Activated naive CD4-positive, alpha-beta T cell treated with anti-CD3 and anti-CD28 coated beads, Interleukin-2, amount 50 U/mL, for 16 hours (primary cell): ENCODE measurements at regions not wholly inside any gene's neighbourhood (a gene's known extent, or its start where the extent isn't known, plus 50 kb on each side); places are given as distances from the start of the nearest gene placed in this dataset.
"Not testable (repeated sequence)": the region's sequence is repeated elsewhere in the genome, so short reads cannot be mapped to it uniquely, and the experiment has no call there.

Experiments used
- DNase-seq: peaks from one replicate; pipeline ENCODE4 v3.0.0-alpha.2; 2020

GRCh38 chr15:31606931-31607497 is 280.4 kb downstream of the KLF13 start:
- DNase-seq, result no peak

GRCh38 chr15:31607656-31608055 is 281.0 kb downstream of the KLF13 start:
- DNase-seq, result no peak

GRCh38 chr15:31609258-31609681 is 282.6 kb downstream of the KLF13 start:
- no peak for DNase-seq

GRCh38 chr15:31609906-31610305 is 283.3 kb downstream of the KLF13 start:
- DNase-seq, result no peak

- no peak for DNase-seq
These were observed 289.2 kb downstream of the KLF13 start for GRCh38 chr15:31615643-31616415.

- not testable (repeated sequence) for DNase-seq
These were observed 296.7 kb downstream of the KLF13 start for GRCh38 chr15:31623297-31623696.

- not testable (repeated sequence) for DNase-seq
These were observed 297.5 kb downstream of the KLF13 start for GRCh38 chr15:31624115-31624514.

GRCh38 chr15:31635715-31636114 is 309.1 kb downstream of the KLF13 start:
- not testable (repeated sequence) for DNase-seq

- DNase-seq, result not testable (repeated sequence)
These were observed 310.3 kb downstream of the KLF13 start for GRCh38 chr15:31636911-31637310.

- DNase-seq, result not testable (repeated sequence)
These were observed 317.3 kb downstream of the KLF13 start for GRCh38 chr15:31643955-31644354.

- DNase-seq, result not testable (repeated sequence)
These were observed 318.1 kb downstream of the KLF13 start for GRCh38 chr15:31644761-31645160.

GRCh38 chr15:31647337-31647826 is 320.7 kb downstream of the KLF13 start:
- DNase-seq, result not testable (repeated sequence)

GRCh38 chr15:31649634-31650033 is 323.0 kb downstream of the KLF13 start:
- not testable (repeated sequence) for DNase-seq

- peak; percentile 41 for DNase-seq
These were observed 323.5 kb downstream of the KLF13 start for GRCh38 chr15:31650055-31650701.

GRCh38 chr15:31656915-31657314 is 330.3 kb downstream of the KLF13 start:
- DNase-seq, result not testable (repeated sequence)

- DNase-seq, result no peak
These were observed 334.2 kb downstream of the KLF13 start for GRCh38 chr15:31660816-31661215.

GRCh38 chr15:31665732-31666131 is 339.1 kb downstream of the KLF13 start:
- DNase-seq, result not testable (repeated sequence)

- not testable (repeated sequence) for DNase-seq
These were observed 342.7 kb downstream of the KLF13 start for GRCh38 chr15:31669158-31669908.

- not testable (repeated sequence) for DNase-seq
These were observed 346.6 kb downstream of the KLF13 start for GRCh38 chr15:31673263-31673662.

- not testable (repeated sequence) for DNase-seq
These were observed 348.6 kb upstream of the CHRNA7 start for GRCh38 chr15:31681529-31682259.

GRCh38 chr15:31687088-31687487 is 343.2 kb upstream of the CHRNA7 start:
- DNase-seq, result not testable (repeated sequence)

- not testable (repeated sequence) for DNase-seq
These were observed 333.8 kb upstream of the CHRNA7 start for GRCh38 chr15:31696509-31696908.
